T-cell (primary cell): ENCODE measurements at regions not wholly inside any gene's neighbourhood (a gene's known extent, or its start where the extent isn't known, plus 50 kb on each side); places are given as distances from the start of the nearest gene placed in this dataset.

Experiments
- ATAC-seq, 4 experiments: fragments of 200-7000 bp in 3 of 4; fragments of 150-1000 bp in 1 of 4; cut with Tn5 transposase; replicated peaks in 1 of 4; 1 replicate in 3 of 4; 2 replicates in 1 of 4; pipeline ENCODE4 v1.10.0; 2021; ENCODE audit warnings: moderate library complexity in 3 of 4, mild to moderate bottlenecking in 2 of 4, moderate number of reproducible peaks in 1 of 4
- CTCF ChIA-PET, 2 donors: fragments of 300-600 bp; sonication (Branson Sonifier 250); formaldehyde crosslinking; loops; one replicate each; lab custom pipeline; 2022; ENCODE audit warnings: antibody characterized with exemption in 2 of 2; lab: Charles Lee
- POLR2A ChIA-PET, 2 donors: fragments of 300-600 bp; sonication (Branson Sonifier 250); formaldehyde crosslinking; loops; one replicate each; lab custom pipeline; 2022; ENCODE audit warnings: antibody characterized with exemption in 2 of 2; lab: Charles Lee
- DNase-seq, 35 experiments: peaks; one replicate each; pipeline versions ENCODE4 v3.0.0 to v3.0.0-alpha.2; 2013 to 2023
- H3K27ac ChIP-seq: one replicate; pipeline ENCODE4 v1.5.1; 2013; ENCODE audit warnings: low read length
- H3K27me3 ChIP-seq, 2 experiments: replicated peaks in 1 of 2; 1 replicate in 1 of 2; 2 replicates in 1 of 2; pipeline versions ENCODE4 v1.6.1 to v1.7.0; 2013; ENCODE audit warnings: low read length in 1 of 2, mixed read lengths in 1 of 2; ENCODE audit not compliant: control insufficient read depth in 2 of 2, insufficient read depth in 2 of 2; ENCODE audit errors: extremely low read depth in 1 of 2
- H3K36me3 ChIP-seq, 2 donors: 1 replicate in 1 of 2; 2 replicates in 1 of 2; pipeline versions ENCODE4 v1.6.1 to v1.7.0; 2013; ENCODE audit warnings: low read length in 1 of 2; ENCODE audit not compliant: control insufficient read depth in 2 of 2, insufficient read depth in 1 of 2; ENCODE audit errors: extremely low read depth in 1 of 2
- H3K4me1 ChIP-seq, 2 experiments: 1 replicate in 1 of 2; 2 replicates in 1 of 2; pipeline versions ENCODE4 v1.6.1 to v1.7.0; 2013; ENCODE audit warnings: low read length in 2 of 2, mixed read lengths in 1 of 2; ENCODE audit not compliant: insufficient read depth in 2 of 2, control insufficient read depth in 1 of 2; ENCODE audit errors: extremely low read depth in 1 of 2
- H3K4me3 ChIP-seq, 2 donors: 1 replicate in 1 of 2; 2 replicates in 1 of 2; pipeline versions ENCODE4 v1.5.1 to v1.7.0; 2013; ENCODE audit warnings: mild to moderate bottlenecking in 2 of 2, low read length in 1 of 2, moderate library complexity in 1 of 2; ENCODE audit not compliant: control insufficient read depth in 1 of 2; ENCODE audit errors: extremely low read depth in 1 of 2
- H3K9me3 ChIP-seq: 2 replicates; pipeline ENCODE4 v1.7.0; 2013
- H3K27ac Mint-ChIP-seq, 2 donors: one replicate each; pipeline ENCODE4 v1.8.0; 2020 to 2021; ENCODE audit warnings: mild to moderate bottlenecking in 2 of 2, mixed read lengths in 2 of 2
- H3K27me3 Mint-ChIP-seq, 2 donors: one replicate each; pipeline ENCODE4 v1.8.0; 2021 to 2022; ENCODE audit warnings: mixed read lengths in 2 of 2
- H3K36me3 Mint-ChIP-seq: one replicate; pipeline ENCODE4 v1.8.0; 2021; ENCODE audit warnings: mixed read lengths
- H3K4me1 Mint-ChIP-seq, 3 donors: one replicate each; pipeline ENCODE4 v1.8.0; 2020 to 2022; ENCODE audit warnings: mixed read lengths in 3 of 3, mild to moderate bottlenecking in 1 of 3
- H3K4me3 Mint-ChIP-seq, 3 donors: one replicate each; pipeline ENCODE4 v1.8.0; 2020 to 2022; ENCODE audit warnings: mild to moderate bottlenecking in 3 of 3, mixed read lengths in 3 of 3, moderate library complexity in 3 of 3
- H3K9me3 Mint-ChIP-seq, 3 donors: one replicate each; pipeline ENCODE4 v1.8.0; 2020 to 2022; ENCODE audit warnings: mixed read lengths in 3 of 3
- WGBS: methylation state at CpG from one replicate; pipeline ENCODE4 v1.1.5; 2013; ENCODE audit warnings: missing lambda C conversion rate; ENCODE audit not compliant: insufficient coverage; 5-methylcytosine and 5-hydroxymethylcytosine counted together

GRCh38 chr2:21258082-21258481 lies 134.3 kb downstream of the TDRD15 start:
- peaks cover 0 to 3% (median 0%) of the 10 kb centered on the region in 3 donors for H3K9me3 Mint-ChIP-seq
- H3K4me1 ChIP-seq = no peaks in the 10 kb centered on the region
- no peak for ATAC-seq
- no peaks in the 10 kb centered on the region for H3K36me3 Mint-ChIP-seq
- H3K4me3 ChIP-seq = no peak overlapping the region
- H3K27ac Mint-ChIP-seq = no peak overlapping the region
- POLR2A ChIA-PET = no interaction called here
- no peaks in the 10 kb centered on the region for H3K36me3 ChIP-seq
- no peaks in the 10 kb centered on the region for H3K9me3 ChIP-seq
- H3K27me3 ChIP-seq = no peaks in the 10 kb centered on the region
- CTCF ChIA-PET = no interaction called here
- H3K4me3 Mint-ChIP-seq = no peak overlapping the region
- no peaks in the 10 kb centered on the region for H3K4me1 Mint-ChIP-seq
- H3K27ac ChIP-seq = no peak overlapping the region
- no CpG with 5 or more reads among the region's 4 CpGs for WGBS
- H3K27me3 Mint-ChIP-seq = no peaks in the 10 kb centered on the region
- no peak for DNase-seq

GRCh38 chr2:21260311-21260710 lies 136.5 kb downstream of the TDRD15 start:
- Histone ChIP-seq H3K27me3 (no peaks in the 10 kb centered on the region), H3K27ac (no peak overlapping the region), H3K4me3 (no peak overlapping the region), H3K36me3 (no peaks in the 10 kb centered on the region), H3K9me3 (no peaks in the 10 kb centered on the region), H3K4me1 (no peaks in the 10 kb centered on the region)
- ATAC-seq = no peak
- DNase-seq = no peak
- POLR2A ChIA-PET = no interaction called here
- H3K27ac Mint-ChIP-seq = no peak overlapping the region
- H3K4me3 Mint-ChIP-seq = no peak overlapping the region
- no peaks in the 10 kb centered on the region for H3K36me3 Mint-ChIP-seq
- CTCF ChIA-PET = no interaction called here
- H3K9me3 Mint-ChIP-seq = peaks cover 0 to 3% (median 0%) of the 10 kb centered on the region in 3 donors
- H3K4me1 Mint-ChIP-seq = no peaks in the 10 kb centered on the region
- no peaks in the 10 kb centered on the region for H3K27me3 Mint-ChIP-seq
- WGBS = 92% methylated on average over 2 of the region's 3 CpGs

- Histone ChIP-seq H3K4me3 (no peak overlapping the region), H3K27me3 (no peaks in the 10 kb centered on the region), H3K27ac (no peak overlapping the region), H3K36me3 (no peaks in the 10 kb centered on the region), H3K4me1 (no peaks in the 10 kb centered on the region), H3K9me3 (no peaks in the 10 kb centered on the region)
- peaks cover 0 to 3% (median 0%) of the 10 kb centered on the region in 3 donors for H3K9me3 Mint-ChIP-seq
- no peaks in the 10 kb centered on the region for H3K36me3 Mint-ChIP-seq
- H3K4me1 Mint-ChIP-seq = no peaks in the 10 kb centered on the region
- no peaks in the 10 kb centered on the region for H3K27me3 Mint-ChIP-seq
- DNase-seq = no peak
- POLR2A ChIA-PET = no interaction called here
- no peak overlapping the region for H3K4me3 Mint-ChIP-seq
- CTCF ChIA-PET = no interaction called here
- WGBS = 80% methylated on average over 5 of the region's 6 CpGs
- H3K27ac Mint-ChIP-seq = no peak overlapping the region
- no peak for ATAC-seq
Measured at GRCh38 chr2:21261591-21261990, 137.8 kb downstream of the TDRD15 start.

GRCh38 chr2:21262426-21262940 lies 138.7 kb downstream of the TDRD15 start:
- H3K4me3 ChIP-seq = no peak overlapping the region
- no peaks in the 10 kb centered on the region for H3K9me3 ChIP-seq
- no peaks in the 10 kb centered on the region for H3K4me1 ChIP-seq
- no peak for DNase-seq
- Mint-ChIP-seq H3K4me1 (no peaks in the 10 kb centered on the region), H3K27me3 (no peaks in the 10 kb centered on the region), H3K36me3 (no peaks in the 10 kb centered on the region), H3K27ac (no peak overlapping the region), H3K9me3 (peaks cover 0 to 3% (median 0%) of the 10 kb centered on the region in 3 donors), H3K4me3 (no peak overlapping the region)
- H3K36me3 ChIP-seq = no peaks in the 10 kb centered on the region
- 100% methylated on average over 1 of the region's 2 CpGs for WGBS
- no peaks in the 10 kb centered on the region for H3K27me3 ChIP-seq
- ChIA-PET POLR2A (no interaction called here), CTCF (no interaction called here)
- no peak for ATAC-seq
- no peak overlapping the region for H3K27ac ChIP-seq

GRCh38 chr2:21263622-21264021 lies 139.9 kb downstream of the TDRD15 start:
- Histone ChIP-seq H3K36me3 (no peaks in the 10 kb centered on the region), H3K4me3 (no peak overlapping the region), H3K27me3 (no peaks in the 10 kb centered on the region), H3K27ac (no peak overlapping the region), H3K9me3 (no peaks in the 10 kb centered on the region), H3K4me1 (no peaks in the 10 kb centered on the region)
- ChIA-PET POLR2A (no interaction called here), CTCF (no interaction called here)
- 85% methylated on average over 3 of the region's 3 CpGs for WGBS
- H3K9me3 Mint-ChIP-seq = peaks cover 0 to 2% (median 0%) of the 10 kb centered on the region in 3 donors
- ATAC-seq = no peak
- no peak overlapping the region for H3K27ac Mint-ChIP-seq
- no peak overlapping the region for H3K4me3 Mint-ChIP-seq
- no peaks in the 10 kb centered on the region for H3K4me1 Mint-ChIP-seq
- H3K27me3 Mint-ChIP-seq = no peaks in the 10 kb centered on the region
- DNase-seq = no peak
- no peaks in the 10 kb centered on the region for H3K36me3 Mint-ChIP-seq

DNA sequence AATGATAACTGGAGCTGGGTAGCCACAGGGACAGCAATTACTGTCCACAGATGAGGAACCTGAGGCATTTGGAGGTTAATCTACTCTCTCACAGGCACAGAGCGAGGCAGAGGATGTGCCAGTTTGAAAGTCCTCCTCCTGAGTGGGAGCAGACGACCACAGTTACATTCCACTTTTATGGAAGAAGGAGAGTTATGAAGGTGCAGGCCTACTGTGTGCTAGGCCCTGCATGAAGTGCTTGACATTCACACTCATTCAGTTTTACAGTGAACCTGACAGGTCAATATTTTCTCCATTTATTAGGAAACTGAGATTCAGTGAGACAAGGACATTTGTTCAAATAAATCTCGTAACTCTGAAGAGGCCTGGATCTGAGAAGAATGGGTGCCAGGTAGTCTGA lies 142.0 kb downstream of the TDRD15 start:
- Histone ChIP-seq H3K9me3 (no peaks in the 10 kb centered on the region), H3K4me3 (no peak overlapping the region), H3K27ac (no peak overlapping the region), H3K36me3 (no peaks in the 10 kb centered on the region), H3K4me1 (no peaks in the 10 kb centered on the region), H3K27me3 (no peaks in the 10 kb centered on the region)
- DNase-seq (no peak), ATAC-seq (no peak)
- no peak overlapping the region for H3K27ac Mint-ChIP-seq
- CTCF ChIA-PET = no interaction called here
- H3K27me3 Mint-ChIP-seq = no peaks in the 10 kb centered on the region
- WGBS = no CpG with 5 or more reads among the region's 3 CpGs
- H3K9me3 Mint-ChIP-seq = no peaks in the 10 kb centered on the region
- no peaks in the 10 kb centered on the region for H3K36me3 Mint-ChIP-seq
- no peak overlapping the region for H3K4me3 Mint-ChIP-seq
- no peaks in the 10 kb centered on the region for H3K4me1 Mint-ChIP-seq
- POLR2A ChIA-PET = no interaction called here

DNA sequence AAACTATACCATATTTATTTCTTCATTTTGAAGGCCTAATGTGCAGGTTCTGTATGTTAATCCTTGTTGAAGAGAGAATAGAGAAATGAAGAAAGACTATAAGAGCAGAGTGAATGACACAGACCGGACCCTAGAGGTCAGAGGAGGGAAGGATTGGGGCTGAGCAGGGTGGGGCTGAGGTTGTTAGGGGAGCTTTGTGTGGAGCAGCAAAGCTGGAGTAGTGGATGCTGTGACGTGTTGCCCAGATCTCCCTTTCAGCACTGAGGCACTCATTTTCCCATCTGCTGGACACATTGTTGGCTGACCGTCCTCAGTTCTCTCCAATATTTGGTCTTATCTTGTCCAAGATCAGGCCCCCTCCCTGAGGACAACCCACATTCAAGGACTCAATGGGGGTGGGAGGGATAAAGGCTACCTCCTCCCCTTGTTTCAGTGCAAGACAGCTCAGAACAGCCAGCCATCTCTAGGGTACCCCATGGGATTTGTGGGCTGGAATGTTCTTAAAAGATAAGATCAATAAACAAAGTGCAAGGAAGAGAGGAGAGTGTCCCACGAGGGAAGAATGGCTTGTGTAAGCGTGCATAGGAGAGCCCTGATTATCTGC lies 143.6 kb downstream of the TDRD15 start:
- Mint-ChIP-seq H3K4me1 (no peaks in the 10 kb centered on the region), H3K27ac (no peak overlapping the region), H3K9me3 (no peaks in the 10 kb centered on the region), H3K36me3 (no peaks in the 10 kb centered on the region), H3K27me3 (no peaks in the 10 kb centered on the region), H3K4me3 (no peak overlapping the region)
- ChIA-PET POLR2A (no interaction called here), CTCF (no interaction called here)
- 42% methylated on average over 2 of the region's 5 CpGs for WGBS
- DNase-seq (no peak), ATAC-seq (no peak)
- no peaks in the 10 kb centered on the region for H3K36me3 ChIP-seq
- no peak overlapping the region for H3K4me3 ChIP-seq
- H3K9me3 ChIP-seq = no peaks in the 10 kb centered on the region
- H3K27me3 ChIP-seq = no peaks in the 10 kb centered on the region
- no peak overlapping the region for H3K27ac ChIP-seq
- H3K4me1 ChIP-seq = no peaks in the 10 kb centered on the region
